ENCODE measurements at regions not wholly inside any gene's neighbourhood (a gene's known extent, or its start where the extent isn't known, plus 50 kb on each side); places are given as distances from the start of the nearest gene placed in this dataset.

- peak; percentile 45 for DNase-seq (ENCODE audit: low read depth)
Observed at GRCh38 chr11:32297611-32298011, 137.7 kb downstream of the WT1 start.

GRCh38 chr11:32302826-32303225 lies 132.5 kb downstream of the WT1 start:
- H3K4me3 ChIP-seq (ENCODE audit: control insufficient read depth, low read depth, low read length) = no peak overlapping the region
- no peak for DNase-seq (ENCODE audit: low read depth)
- no peak for TF ChIP-seq CTCF (IDR thresholded peaks at IDR 0.05; ENCODE audit: control insufficient read depth, insufficient read depth, low read depth, low read length, missing control alignments)

More at GRCh38 chr11:32297611-32298011, 137.7 kb downstream of the WT1 start:
- TF ChIP-seq CTCF (IDR thresholded peaks at IDR 0.05; ENCODE audit: control insufficient read depth, insufficient read depth, low read depth, low read length, missing control alignments) = peak; percentile 29
- H3K4me3 ChIP-seq (ENCODE audit: control insufficient read depth, low read depth, low read length) = no peak overlapping the region

- no peak overlapping the region for H3K4me3 ChIP-seq (ENCODE audit: control insufficient read depth, low read depth, low read length)
- no peak for TF ChIP-seq CTCF (IDR thresholded peaks at IDR 0.05; ENCODE audit: control insufficient read depth, insufficient read depth, low read depth, low read length, missing control alignments)
- DNase-seq (ENCODE audit: low read depth) = no peak
Observed at GRCh38 chr11:32304521-32304920, 130.8 kb downstream of the WT1 start.

- DNase-seq (ENCODE audit: low read depth) = no peak
- TF ChIP-seq CTCF (IDR thresholded peaks at IDR 0.05; ENCODE audit: control insufficient read depth, insufficient read depth, low read depth, low read length, missing control alignments) = no peak
- no peak overlapping the region for H3K4me3 ChIP-seq (ENCODE audit: control insufficient read depth, low read depth, low read length)
Observed at GRCh38 chr11:32305460-32305859, 129.9 kb downstream of the WT1 start.

- TF ChIP-seq CTCF (IDR thresholded peaks at IDR 0.05; ENCODE audit: control insufficient read depth, insufficient read depth, low read depth, low read length, missing control alignments) = no peak
- H3K4me3 ChIP-seq (ENCODE audit: control insufficient read depth, low read depth, low read length) = no peak overlapping the region
- no peak for DNase-seq (ENCODE audit: low read depth)
Observed at GRCh38 chr11:32307471-32307870, 127.9 kb downstream of the WT1 start.

- H3K4me3 ChIP-seq (ENCODE audit: control insufficient read depth, low read depth, low read length) = no peak overlapping the region
- no peak for TF ChIP-seq CTCF (IDR thresholded peaks at IDR 0.05; ENCODE audit: control insufficient read depth, insufficient read depth, low read depth, low read length, missing control alignments)
- no peak for DNase-seq (ENCODE audit: low read depth)
Observed at GRCh38 chr11:32307913-32308312, 127.4 kb downstream of the WT1 start.

Measured in AG09309 (cell line).